ENCODE measurements at regions not wholly inside any gene's neighbourhood (a gene's known extent, or its start where the extent isn't known, plus 50 kb on each side); places are given as distances from the start of the nearest gene placed in this dataset.

- TF ChIP-seq EZH2 (IDR thresholded peaks at IDR 0.05; ENCODE audit: borderline replicate concordance, low read depth, low read length, poor library complexity, severe bottlenecking) (no peak), CTCF (conservative IDR thresholded peaks at IDR 0.05; ENCODE audit: low read depth, low read length) (no peak)
These were observed 350.0 kb upstream of the ISL1 start for GRCh38 chr5:51033215-51033614.
